GM23338 (cell line): ENCODE measurements at regions not wholly inside any gene's neighbourhood (a gene's known extent, or its start where the extent isn't known, plus 50 kb on each side); places are given as distances from the start of the nearest gene placed in this dataset.

Experiments used
- POLR2AphosphoS5 ChIP-seq: IDR thresholded peaks from 2 replicates; pipeline ENCODE4 v1.6.1; 2016; ENCODE audit warnings: antibody characterized with exemption, low read depth
- TF ChIP-seq, protein P1 (sequence below), 2 experiments: fragments of 200-600 bp in 1 of 2; sonication (generic) in 1 of 2; conservative IDR thresholded peaks; 2 replicates each; pipeline versions ENCODE4 v1.5.1 to v1.6.1; 2016 to 2017; ENCODE audit warnings: antibody characterized with exemption in 2 of 2, low read depth in 2 of 2, mild to moderate bottlenecking in 2 of 2, moderate library complexity in 1 of 2

GRCh38 chr11:28559492-28559891, 451.3 kb downstream of the METTL15 start:
- TF ChIP-seq, protein P1, sequence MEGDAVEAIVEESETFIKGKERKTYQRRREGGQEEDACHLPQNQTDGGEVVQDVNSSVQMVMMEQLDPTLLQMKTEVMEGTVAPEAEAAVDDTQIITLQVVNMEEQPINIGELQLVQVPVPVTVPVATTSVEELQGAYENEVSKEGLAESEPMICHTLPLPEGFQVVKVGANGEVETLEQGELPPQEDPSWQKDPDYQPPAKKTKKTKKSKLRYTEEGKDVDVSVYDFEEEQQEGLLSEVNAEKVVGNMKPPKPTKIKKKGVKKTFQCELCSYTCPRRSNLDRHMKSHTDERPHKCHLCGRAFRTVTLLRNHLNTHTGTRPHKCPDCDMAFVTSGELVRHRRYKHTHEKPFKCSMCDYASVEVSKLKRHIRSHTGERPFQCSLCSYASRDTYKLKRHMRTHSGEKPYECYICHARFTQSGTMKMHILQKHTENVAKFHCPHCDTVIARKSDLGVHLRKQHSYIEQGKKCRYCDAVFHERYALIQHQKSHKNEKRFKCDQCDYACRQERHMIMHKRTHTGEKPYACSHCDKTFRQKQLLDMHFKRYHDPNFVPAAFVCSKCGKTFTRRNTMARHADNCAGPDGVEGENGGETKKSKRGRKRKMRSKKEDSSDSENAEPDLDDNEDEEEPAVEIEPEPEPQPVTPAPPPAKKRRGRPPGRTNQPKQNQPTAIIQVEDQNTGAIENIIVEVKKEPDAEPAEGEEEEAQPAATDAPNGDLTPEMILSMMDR (conservative IDR thresholded peaks at IDR 0.05; ENCODE audit: low read depth in 2 of 2), result no peak
- TF ChIP-seq POLR2AphosphoS5, result no peak
